Activated CD4-positive, alpha-beta T cell treated with anti-CD3 and anti-CD28 coated beads, Interleukin-10, Interleukin-2, amounts not matched to agents 100 ng/mL and 50 ng/mL, durations not matched to agents 16 hours and 8 hours (primary cell): ENCODE measurements at regions not wholly inside any gene's neighbourhood (a gene's known extent, or its start where the extent isn't known, plus 50 kb on each side); places are given as distances from the start of the nearest gene placed in this dataset.

ENCODE experiments used
- DNase-seq: peaks from one replicate; pipeline ENCODE4 v3.0.0-alpha.2; 2020

DNA sequence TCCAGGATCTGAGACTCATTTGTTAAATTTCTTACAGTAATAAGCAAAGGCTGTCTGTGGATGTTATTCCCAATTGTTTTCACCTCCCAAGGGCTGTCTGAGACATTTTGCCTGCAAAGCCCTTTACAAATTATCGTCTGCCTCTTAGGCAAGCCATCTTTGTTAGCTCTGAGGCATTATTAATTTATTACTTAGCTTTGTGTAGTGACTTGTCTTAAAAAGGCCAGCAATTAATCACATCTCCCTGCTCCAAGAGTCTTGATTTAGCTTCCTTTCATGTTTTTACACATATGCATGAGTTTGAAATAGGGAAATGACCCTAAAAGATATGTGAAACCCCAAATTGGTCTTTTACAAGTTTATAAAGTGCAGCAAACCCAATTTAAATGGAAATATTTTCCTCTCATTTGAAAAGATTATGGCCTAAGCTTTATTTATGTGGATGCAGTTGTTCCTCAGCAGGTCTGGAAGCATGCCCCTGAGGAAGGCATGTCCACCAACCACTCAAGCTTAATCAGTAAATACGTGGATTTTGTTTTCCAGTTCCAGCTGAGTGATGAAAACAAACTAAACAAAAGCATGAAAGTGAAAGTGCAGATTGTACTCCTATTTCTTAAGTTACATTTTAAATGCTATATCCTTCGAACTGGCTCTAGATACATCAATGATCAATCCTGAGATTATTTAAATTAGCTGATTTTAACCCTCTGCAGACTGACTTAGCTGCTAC lies 173.6 kb upstream of the LNX1 start:
- no peak for DNase-seq

DNA sequence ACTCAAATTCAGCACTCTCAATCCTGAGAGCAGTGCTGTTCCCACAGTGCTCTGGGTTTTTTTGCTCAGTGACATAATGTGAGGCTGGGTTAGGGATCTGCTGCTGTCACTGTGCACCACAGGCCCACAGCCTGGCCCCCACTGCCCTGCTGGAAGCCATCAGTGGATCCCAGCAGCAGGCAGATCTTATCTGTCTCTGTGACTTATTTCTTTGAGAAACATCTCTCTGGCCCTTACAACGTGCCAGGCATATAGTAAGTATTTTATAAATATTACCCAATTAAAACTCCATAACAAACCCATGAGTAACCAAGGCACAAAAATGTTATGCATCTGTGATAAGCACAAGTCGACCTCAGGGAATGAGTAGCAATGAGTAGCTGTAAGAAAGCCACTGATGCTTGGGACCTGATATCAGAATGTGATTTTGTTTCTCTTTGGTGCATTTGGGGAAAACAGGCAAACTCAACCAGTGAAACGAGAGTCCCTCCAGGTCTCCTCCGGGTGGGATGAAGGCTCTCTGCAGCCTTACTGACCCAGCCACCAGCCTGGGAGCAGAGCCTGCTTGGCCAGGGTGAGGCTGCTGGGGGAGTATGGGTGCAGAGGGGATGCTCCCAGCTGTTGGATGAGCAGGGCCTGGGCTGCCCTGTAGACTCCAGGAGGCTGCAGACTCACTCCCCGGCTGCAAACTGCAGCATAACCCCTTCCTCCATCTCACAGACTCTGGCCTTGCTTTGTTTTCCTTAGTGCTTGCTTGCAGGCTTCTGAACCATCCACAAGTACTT lies 172.7 kb upstream of the LNX1 start:
- no peak for DNase-seq

DNA sequence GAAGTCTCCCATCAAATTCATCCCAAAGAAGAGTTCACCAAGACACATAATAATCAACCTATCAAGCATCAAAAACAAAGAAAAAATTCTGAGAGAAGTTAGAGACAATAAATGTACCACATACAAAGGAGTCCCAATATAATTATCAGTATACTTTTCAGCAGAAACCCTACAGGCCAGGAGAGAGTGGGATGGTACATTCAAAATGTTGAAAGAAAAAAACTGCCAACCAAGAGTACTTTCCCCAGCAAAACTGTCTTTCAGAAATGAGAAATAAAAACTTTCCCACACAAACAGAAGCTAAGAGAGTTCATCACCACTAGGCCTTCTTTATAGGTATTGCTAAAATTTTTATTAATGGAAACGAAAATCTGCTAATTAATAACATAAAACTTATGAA lies 164.4 kb upstream of the LNX1 start:
- DNase-seq, result no peak

GRCh38 chr4:53752124-53752523 lies 160.8 kb upstream of the LNX1 start:
- no peak for DNase-seq

DNA sequence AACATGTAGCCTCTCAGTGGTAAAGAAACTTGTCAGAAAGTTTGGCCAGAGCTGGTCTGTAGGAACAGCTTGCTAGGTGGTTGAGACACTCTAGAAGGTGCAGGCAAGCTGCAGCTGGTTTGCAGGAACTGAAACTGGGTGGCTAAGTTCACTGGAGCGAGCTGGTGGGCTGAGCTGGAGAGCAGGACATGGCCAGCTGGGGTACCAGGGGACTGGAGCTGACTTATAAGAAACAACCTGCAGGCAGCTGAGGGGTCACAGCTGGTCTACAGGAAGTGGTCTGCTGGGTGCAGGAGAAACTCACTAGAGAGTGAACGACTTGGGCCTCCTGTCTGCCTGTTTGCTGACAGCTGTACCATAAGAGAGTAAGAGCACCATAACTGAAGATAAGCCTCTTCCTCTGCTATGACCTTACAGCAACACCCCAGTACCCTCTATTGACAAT lies 157.1 kb upstream of the LNX1 start:
- DNase-seq, result no peak

GRCh38 chr4:53747401-53747800 lies 156.1 kb upstream of the LNX1 start:
- no peak for DNase-seq

- DNase-seq, result no peak
Measured at GRCh38 chr4:53744446-53745160, 153.3 kb upstream of the LNX1 start.

DNA sequence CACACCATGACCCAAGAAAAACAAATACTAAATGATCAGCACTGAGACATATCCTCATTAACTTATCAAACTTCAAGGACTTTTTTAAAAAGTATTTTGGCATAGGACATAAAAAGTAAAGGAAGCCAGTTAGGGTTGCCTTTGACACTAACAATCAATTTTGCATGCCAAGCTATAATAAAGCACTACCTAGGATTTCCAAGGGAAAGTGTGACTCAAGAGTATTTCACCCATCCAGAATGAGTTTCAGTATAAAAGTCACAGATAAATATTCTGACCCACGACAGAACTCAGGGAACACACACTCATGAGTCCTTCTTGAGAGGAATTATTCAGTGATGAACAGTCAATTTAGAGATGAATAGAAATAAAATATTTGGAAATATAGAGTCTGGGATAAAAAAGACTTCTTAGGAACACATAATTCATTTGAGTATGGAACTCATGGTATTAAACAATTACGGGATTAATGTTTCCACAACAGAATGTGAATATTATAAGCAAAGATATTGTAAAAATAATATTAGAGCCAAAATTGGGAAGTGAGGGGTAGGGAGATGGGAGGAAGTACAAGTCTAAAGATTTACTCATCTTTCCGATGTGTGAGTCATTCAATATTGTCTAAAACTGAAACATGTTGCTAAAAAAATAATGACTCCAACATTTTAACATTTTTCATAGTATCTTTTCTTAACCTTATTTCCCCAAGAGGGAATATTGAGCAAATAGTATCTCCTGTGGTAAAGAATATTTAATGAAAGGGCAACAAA lies 143.5 kb upstream of the LNX1 start:
- no peak for DNase-seq

DNA sequence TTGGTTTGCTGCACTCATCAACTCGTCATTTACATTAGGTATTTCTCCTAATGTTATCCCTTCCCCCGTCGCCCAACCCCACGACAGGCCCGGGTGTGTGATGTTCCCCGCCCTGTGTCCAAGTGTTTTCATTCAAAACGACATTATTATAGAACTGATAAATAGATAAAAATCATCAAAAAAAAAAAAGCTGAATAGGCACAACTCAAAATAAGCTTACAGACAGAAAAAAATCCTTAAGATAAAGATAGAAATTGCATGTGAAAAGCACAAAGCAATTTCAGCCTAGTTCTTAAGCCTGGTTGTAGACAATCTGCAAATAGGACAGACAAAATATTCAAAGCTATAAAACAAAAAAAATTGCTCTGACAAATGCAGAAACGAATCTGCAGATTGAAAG lies 142.9 kb upstream of the LNX1 start:
- no peak for DNase-seq

DNA sequence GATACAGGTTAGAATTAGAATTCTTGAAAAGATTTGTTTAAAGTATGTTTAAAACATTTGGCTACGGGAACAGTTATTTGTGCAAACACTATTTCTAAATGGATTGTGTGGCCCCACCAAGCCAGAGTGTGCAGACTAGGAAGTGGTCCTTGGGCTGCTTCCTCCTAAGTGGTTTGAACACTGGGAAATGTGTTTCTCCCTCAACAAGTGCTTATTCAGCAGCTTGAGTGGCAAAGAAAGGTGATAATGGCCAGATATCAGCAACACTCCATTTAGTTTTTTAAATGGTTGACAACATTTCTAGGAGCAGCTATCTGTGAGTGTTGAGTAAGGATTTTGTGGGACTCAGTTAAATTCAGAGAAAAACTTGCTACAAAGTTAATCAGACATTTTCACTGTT lies 141.4 kb upstream of the LNX1 start:
- no peak for DNase-seq

GRCh38 chr4:53730031-53730805 lies 138.9 kb upstream of the LNX1 start:
- no peak for DNase-seq

DNA sequence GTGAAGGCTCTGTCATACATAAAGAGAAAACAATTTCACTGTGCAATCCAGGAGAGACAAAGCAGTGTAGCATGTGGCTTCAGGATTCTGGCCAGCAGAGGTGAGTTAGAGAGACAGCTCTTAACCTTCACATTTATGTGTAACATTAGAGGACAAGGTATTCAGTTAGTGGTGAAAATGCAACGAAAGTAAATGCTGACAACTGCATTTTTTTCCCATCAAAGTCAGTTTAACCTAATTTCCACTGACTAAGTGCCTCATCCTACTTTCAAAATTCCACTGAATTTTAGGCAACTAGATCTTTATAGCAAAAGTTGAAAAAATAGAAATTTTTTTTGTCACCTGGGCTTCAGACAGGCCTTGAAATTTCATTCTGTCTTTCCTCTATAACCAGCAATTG lies 130.8 kb upstream of the LNX1 start:
- no peak for DNase-seq

DNA sequence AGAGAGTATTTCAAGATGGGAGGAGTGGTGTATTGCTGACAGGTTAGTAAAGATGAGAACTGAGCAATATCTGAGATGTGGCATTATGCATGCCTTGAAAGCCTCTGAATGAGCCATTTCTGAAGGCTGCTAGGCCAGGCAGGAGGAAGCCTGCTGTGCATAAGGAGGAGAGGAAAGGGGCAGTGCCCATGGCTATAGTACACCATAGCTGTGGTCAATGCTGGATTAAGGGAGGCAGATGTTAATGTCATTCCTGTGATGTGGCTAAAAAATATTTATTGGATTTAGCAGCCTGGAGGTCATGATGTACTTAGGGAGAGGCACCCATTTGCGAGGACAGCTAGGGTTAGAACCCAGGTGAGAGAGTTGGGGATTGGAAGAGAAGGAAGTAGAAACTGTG lies 130.0 kb upstream of the LNX1 start:
- no peak for DNase-seq

DNA sequence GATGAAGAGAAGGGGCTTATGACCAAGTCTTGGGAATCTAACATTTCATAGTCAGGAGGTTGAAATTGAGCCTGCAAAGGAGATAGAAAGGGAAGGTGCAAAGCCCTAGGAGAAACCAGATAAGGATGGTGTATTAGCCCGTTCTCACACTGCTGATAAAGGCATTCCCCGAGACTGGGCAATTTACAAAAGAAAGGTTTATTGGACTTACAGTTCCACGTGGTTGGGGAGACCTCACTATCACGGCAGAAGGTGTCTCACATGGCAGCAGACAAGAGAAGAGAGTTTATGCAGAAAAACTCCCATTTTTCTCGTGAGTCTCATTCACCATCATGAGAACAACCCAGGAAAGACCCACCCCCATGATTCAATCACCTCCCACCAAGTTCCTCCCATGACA lies 129.5 kb upstream of the LNX1 start:
- DNase-seq, result no peak

DNA sequence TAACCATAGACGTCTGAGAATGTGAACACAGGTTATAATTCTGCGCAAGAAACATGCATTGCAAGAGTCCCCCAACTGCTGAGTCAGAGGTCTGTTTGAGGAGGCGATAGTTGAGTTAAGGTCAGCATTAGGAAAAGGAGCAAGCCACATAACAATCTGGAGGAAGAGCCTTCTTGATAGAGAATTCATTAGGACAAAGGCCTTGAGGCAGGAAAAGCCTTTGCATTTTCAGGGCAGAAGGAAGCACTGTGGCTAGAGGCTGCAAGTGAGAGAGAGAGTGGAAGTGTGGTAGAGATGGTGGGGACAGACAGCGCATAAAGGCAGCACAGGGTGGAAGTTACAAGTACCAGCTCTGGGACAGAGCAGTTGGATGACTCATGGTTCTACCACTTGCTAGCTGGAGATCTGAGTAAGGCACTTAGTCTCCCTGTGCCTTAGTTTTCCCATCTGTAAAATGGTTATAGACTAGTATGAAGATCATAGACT lies 125.8 kb upstream of the LNX1 start:
- DNase-seq, result no peak

GRCh38 chr4:53716471-53717063 lies 125.3 kb upstream of the LNX1 start:
- no peak for DNase-seq

- no peak for DNase-seq
Measured at GRCh38 chr4:53716011-53716410, 124.7 kb upstream of the LNX1 start.

DNA sequence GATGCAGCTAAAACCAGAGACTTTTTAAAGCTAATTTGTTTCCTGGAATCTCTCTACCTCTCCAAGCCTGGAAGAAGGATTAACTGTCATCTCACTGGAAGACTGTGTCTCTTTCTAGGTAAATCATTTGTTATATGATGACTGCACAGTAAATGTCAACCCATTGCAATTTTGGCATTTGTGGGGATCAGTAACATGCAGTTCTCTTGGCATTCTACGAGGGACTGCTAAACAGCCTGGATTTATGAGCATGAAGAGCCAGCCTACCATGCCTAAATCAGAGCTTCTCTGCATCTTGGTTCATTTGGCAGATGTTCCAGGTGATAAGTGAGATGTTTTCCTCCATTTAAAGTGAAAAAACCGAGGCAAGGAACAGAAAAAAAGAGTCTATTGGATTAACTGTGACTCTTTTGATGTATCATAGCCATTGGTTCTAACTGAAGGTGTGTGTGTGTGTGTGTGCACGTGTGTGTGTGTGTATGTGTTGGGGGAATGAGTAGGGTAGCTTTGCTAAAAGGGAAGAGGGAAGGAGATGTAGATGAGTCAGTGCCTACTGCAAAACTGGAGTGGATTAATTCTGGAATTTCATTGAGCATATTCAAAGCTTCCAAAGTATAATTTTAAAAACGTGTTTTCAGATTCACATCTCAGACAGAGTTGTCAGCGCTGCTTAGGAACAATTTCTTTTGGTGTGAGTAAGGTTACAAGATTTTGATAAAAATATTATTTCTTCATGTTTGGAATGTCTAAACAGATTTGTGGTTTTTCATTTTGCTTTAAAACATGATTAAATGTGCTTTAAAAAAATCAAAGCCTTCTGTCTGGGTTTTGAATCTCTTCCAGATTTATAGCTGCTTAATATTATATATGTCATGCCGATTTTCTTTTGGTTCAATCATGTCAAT lies 123.2 kb upstream of the LNX1 start:
- DNase-seq, result no peak

GRCh38 chr4:53713767-53714166 lies 122.5 kb upstream of the LNX1 start:
- DNase-seq, result no peak

GRCh38 chr4:53713296-53713695 lies 122.0 kb upstream of the LNX1 start:
- DNase-seq, result no peak
